ENCODE measurements at regions not wholly inside any gene's neighbourhood (a gene's known extent, or its start where the extent isn't known, plus 50 kb on each side); places are given as distances from the start of the nearest gene placed in this dataset.

DNA sequence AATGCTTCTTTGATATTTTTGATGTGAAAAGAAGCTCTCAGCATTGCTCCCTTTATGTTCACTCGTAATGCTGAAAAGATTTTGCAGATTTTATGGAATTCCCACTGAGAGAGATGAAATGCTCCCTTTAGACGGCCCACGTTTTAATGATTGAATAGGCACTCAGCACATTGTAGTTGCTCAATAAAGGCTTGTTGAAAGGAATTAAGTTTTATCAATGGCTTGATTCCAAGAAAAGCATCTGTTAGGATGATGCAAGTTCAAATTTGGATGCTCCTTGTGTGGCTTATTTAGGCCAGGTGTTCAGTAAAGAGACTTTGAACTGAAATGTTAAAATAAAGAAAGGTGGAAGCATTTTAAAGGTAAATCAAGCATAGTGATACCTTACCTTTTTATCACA is 725.1 kb downstream of the EPHA4 start:
- DNase-seq (ENCODE audit: extremely low spot score): no peak
- CTCF ChIA-PET: no interaction called here
- POLR2A ChIA-PET: no interaction called here
- TF ChIP-seq CTCF (IDR thresholded peaks at IDR 0.05; ENCODE audit: control extremely low read depth, extremely low read depth, low read depth, missing control alignments): no peak

DNA sequence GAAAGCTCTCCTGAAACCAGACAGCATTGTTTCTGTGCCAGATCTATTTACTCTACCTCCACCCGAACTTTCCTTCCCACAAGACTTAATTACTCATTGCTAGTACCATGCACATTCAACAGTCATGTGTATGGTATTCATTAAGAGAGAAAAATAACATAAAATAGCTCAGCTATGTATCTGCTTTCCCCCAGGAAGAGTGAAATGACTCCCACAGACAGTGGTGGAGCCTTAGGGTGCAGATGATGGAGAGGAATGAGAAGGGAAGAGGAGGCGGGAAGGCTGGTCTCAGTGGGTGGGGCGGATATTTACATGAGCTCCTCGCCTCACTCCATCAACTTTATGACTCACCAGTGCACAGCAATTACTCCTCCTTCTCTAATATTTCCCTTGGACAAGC is 724.5 kb downstream of the EPHA4 start:
- ChIA-PET POLR2A (no interaction called here), CTCF (interaction anchor here (1.0 to 1.5 kb wide), 2 partner anchors 9 to 11 kb away, joined by 3 to 7 read pairs; no protein-coding TSS in a partner anchor)

GRCh38 chr2:220849433-220849832 is 722.7 kb downstream of the EPHA4 start:
- CTCF ChIA-PET: interaction anchor here (2.2 kb wide), 1 partner anchor 9 kb away, joined by 5 read pairs; no protein-coding TSS in a partner anchor

More for the DNA sequence above, 724.5 kb downstream of the EPHA4 start:
- DNase-seq (ENCODE audit: extremely low spot score): no peak
- no peak for TF ChIP-seq CTCF (IDR thresholded peaks at IDR 0.05; ENCODE audit: control extremely low read depth, extremely low read depth, low read depth, missing control alignments)

DNA sequence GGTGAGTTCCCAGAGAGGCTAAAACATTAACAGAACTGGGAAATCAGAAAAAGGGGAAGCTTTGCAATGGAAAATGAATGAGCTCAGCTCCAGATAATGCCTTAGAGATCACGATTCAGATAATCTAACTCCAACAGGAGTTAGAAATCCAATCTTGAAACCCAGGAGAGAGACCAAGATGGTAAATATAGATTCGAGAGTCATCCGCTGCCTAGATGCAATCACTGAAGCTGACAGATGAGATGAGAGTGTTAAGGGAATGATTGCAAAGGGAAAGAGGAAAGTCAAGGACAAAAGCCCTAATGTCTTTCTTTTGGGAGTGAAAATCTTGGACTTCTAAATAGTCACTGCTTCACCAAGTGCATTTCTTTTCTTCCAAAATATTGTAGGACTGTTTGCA is 722.0 kb downstream of the EPHA4 start:
- CTCF ChIA-PET: interaction anchor here (1.2 to 2.2 kb wide), 2 partner anchors 9 to 10 kb away, joined by 3 to 5 read pairs; no protein-coding TSS in a partner anchor
- POLR2A ChIA-PET: no interaction called here
- DNase-seq (ENCODE audit: extremely low spot score): no peak
- no peak for TF ChIP-seq CTCF (IDR thresholded peaks at IDR 0.05; ENCODE audit: control extremely low read depth, extremely low read depth, low read depth, missing control alignments)

More at GRCh38 chr2:220849433-220849832, 722.7 kb downstream of the EPHA4 start:
- TF ChIP-seq CTCF (IDR thresholded peaks at IDR 0.05; ENCODE audit: control extremely low read depth, extremely low read depth, low read depth, missing control alignments): no peak
- no peak for DNase-seq (ENCODE audit: extremely low spot score)
- POLR2A ChIA-PET: no interaction called here

- ChIA-PET CTCF (interaction anchor here (1.1 to 2.0 kb wide), 2 partner anchors 7 to 12 kb away, joined by 4 to 7 read pairs; no protein-coding TSS in a partner anchor), POLR2A (no interaction called here)
- no peak for TF ChIP-seq CTCF (IDR thresholded peaks at IDR 0.05; ENCODE audit: control extremely low read depth, extremely low read depth, low read depth, missing control alignments)
- DNase-seq (ENCODE audit: extremely low spot score): no peak
Measured at GRCh38 chr2:220855296-220855695, 716.8 kb downstream of the EPHA4 start.

- DNase-seq (ENCODE audit: extremely low spot score): no peak
- ChIA-PET CTCF (interaction anchor here (2.0 kb wide), 1 partner anchor 8 kb away, joined by 7 read pairs; no protein-coding TSS in a partner anchor), POLR2A (no interaction called here)
- no peak for TF ChIP-seq CTCF (IDR thresholded peaks at IDR 0.05; ENCODE audit: control extremely low read depth, extremely low read depth, low read depth, missing control alignments)
Measured at GRCh38 chr2:220856486-220856885, 715.6 kb downstream of the EPHA4 start.

Data from GM10248 (cell line).